Stomach (tissue), 4 donors: ENCODE measurements at regions not wholly inside any gene's neighbourhood (a gene's known extent, or its start where the extent isn't known, plus 50 kb on each side); places are given as distances from the start of the nearest gene placed in this dataset.

Experiments
- POLR2A ChIP-seq, 4 donors: fragments of 450-650 bp; IDR thresholded peaks; one replicate each; pipeline ENCODE4 v1.6.1; 2016; ENCODE audit warnings: antibody characterized with exemption in 4 of 4, control low read depth in 2 of 4, mild to moderate bottlenecking in 1 of 4, moderate library complexity in 1 of 4
- POLR2AphosphoS5 ChIP-seq, 3 donors: sonication (generic); formaldehyde crosslinking; IDR thresholded peaks; one replicate each; pipeline ENCODE4 v1.6.1; 2016; ENCODE audit warnings: antibody characterized with exemption in 3 of 3
- TF ChIP-seq, protein P1 (sequence below), 7 experiments: fragments of 450-650 bp in 4 of 7; fragments of 200-600 bp in 3 of 7; sonication (generic) in 3 of 7; IDR thresholded peaks; one replicate each; pipeline ENCODE4 v1.5.1; 2016 to 2019; ENCODE audit warnings: antibody characterized with exemption in 7 of 7, control low read depth in 2 of 7, mild to moderate bottlenecking in 1 of 7

DNA sequence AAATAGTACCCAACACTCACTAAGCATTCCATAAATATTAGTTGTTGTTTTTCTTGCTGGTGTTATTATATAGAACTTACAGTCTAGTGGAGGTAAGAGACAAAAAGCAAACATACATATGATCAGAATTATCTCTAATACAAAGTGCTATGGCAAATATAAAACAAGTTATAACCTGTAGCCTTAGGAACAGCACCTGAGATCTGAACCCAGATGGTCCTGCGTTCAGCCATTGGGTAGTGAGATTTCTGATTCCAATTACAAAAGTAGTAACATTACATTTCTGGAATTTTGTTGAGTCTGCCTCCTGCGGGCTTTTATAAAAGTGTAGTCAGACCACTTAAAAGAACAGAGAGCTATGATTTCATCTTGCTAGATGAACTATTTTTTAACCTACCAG is 242.9 kb upstream of the ZNF462 start:
- TF ChIP-seq, protein P1, sequence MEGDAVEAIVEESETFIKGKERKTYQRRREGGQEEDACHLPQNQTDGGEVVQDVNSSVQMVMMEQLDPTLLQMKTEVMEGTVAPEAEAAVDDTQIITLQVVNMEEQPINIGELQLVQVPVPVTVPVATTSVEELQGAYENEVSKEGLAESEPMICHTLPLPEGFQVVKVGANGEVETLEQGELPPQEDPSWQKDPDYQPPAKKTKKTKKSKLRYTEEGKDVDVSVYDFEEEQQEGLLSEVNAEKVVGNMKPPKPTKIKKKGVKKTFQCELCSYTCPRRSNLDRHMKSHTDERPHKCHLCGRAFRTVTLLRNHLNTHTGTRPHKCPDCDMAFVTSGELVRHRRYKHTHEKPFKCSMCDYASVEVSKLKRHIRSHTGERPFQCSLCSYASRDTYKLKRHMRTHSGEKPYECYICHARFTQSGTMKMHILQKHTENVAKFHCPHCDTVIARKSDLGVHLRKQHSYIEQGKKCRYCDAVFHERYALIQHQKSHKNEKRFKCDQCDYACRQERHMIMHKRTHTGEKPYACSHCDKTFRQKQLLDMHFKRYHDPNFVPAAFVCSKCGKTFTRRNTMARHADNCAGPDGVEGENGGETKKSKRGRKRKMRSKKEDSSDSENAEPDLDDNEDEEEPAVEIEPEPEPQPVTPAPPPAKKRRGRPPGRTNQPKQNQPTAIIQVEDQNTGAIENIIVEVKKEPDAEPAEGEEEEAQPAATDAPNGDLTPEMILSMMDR (IDR thresholded peaks at IDR 0.05), result no peak
- TF ChIP-seq POLR2AphosphoS5 (IDR thresholded peaks at IDR 0.05) (no peak), POLR2A (IDR thresholded peaks at IDR 0.05) (no peak)
